ENCODE measurements at regions not wholly inside any gene's neighbourhood (a gene's known extent, or its start where the extent isn't known, plus 50 kb on each side); places are given as distances from the start of the nearest gene placed in this dataset.
A peak's percentile ranks its signal among the peaks of the same experiment; 100 is the strongest.

- Histone ChIP-seq H3K9me2 (replicated peaks; ENCODE audit: insufficient read depth) (no peaks in the 10 kb centered on the region), H3K36me3 (replicated peaks; ENCODE audit: insufficient read depth, low read depth) (no peaks in the 10 kb centered on the region), H4K20me1 (ENCODE audit: insufficient read depth, poor library complexity, severe bottlenecking) (no peaks in the 10 kb centered on the region), H3K27ac (peak overlapping the region; percentile 81), H3K27me3 (no peaks in the 10 kb centered on the region), H3K4me2 (peak overlapping the region; percentile 28), H3K4me3 (no peak overlapping the region), H2AFZ (no peak overlapping the region), H3K4me1 (ENCODE audit: insufficient read depth) (peaks cover 39% of the 10 kb centered on the region), H3K79me2 (no peaks in the 10 kb centered on the region), H3K9me3 (ENCODE audit: low read depth) (no peaks in the 10 kb centered on the region)
- TF ChIP-seq CTCF (IDR thresholded peaks at IDR 0.05; ENCODE audit: poor library complexity) (no peak), EZH2phosphoT487 (IDR thresholded peaks at IDR 0.05; ENCODE audit: low read depth, severe bottlenecking, unreplicated experiment) (no peak), EZH2 (IDR thresholded peaks at IDR 0.05; ENCODE audit: borderline replicate concordance) (no peak)
- DNase-seq (ENCODE audit: low spot score) = peak; percentile 71
- WGBS (ENCODE audit: low lambda C conversion rate, missing lambda C conversion rate) = 40% methylated on average over 12 of the region's 12 CpGs
Measured at GRCh38 chr5:56358703-56359681, 125.9 kb upstream of the ANKRD55 start.

- H3K4me3 ChIP-seq = no peak overlapping the region
- H3K4me1 ChIP-seq (ENCODE audit: insufficient read depth) = peaks cover 39% of the 10 kb centered on the region
- H3K27ac ChIP-seq = peak overlapping the region; percentile 81
- no peaks in the 10 kb centered on the region for H3K27me3 ChIP-seq
- no peaks in the 10 kb centered on the region for H3K9me2 ChIP-seq (replicated peaks; ENCODE audit: insufficient read depth)
- no peak for DNase-seq (ENCODE audit: low spot score)
- TF ChIP-seq CTCF (IDR thresholded peaks at IDR 0.05; ENCODE audit: poor library complexity) = no peak
- TF ChIP-seq EZH2 (IDR thresholded peaks at IDR 0.05; ENCODE audit: borderline replicate concordance) = no peak
- no peak for TF ChIP-seq EZH2phosphoT487 (IDR thresholded peaks at IDR 0.05; ENCODE audit: low read depth, severe bottlenecking, unreplicated experiment)
- no peaks in the 10 kb centered on the region for H3K79me2 ChIP-seq
- no peaks in the 10 kb centered on the region for H3K9me3 ChIP-seq (ENCODE audit: low read depth)
- H2AFZ ChIP-seq = no peak overlapping the region
- H3K36me3 ChIP-seq (replicated peaks; ENCODE audit: insufficient read depth, low read depth) = no peaks in the 10 kb centered on the region
- no peaks in the 10 kb centered on the region for H4K20me1 ChIP-seq (ENCODE audit: insufficient read depth, poor library complexity, severe bottlenecking)
- 92% methylated on average over 1 of the region's 1 CpG for whole genome bisulfite sequencing (ENCODE audit: low lambda C conversion rate, missing lambda C conversion rate)
- peak overlapping the region; percentile 28 for H3K4me2 ChIP-seq
Measured at GRCh38 chr5:56358046-56358445, 124.9 kb upstream of the ANKRD55 start.

GRCh38 chr5:56357426-56357825 lies 124.3 kb upstream of the ANKRD55 start:
- Histone ChIP-seq H2AFZ (no peak overlapping the region), H4K20me1 (ENCODE audit: insufficient read depth, poor library complexity, severe bottlenecking) (no peaks in the 10 kb centered on the region), H3K9me2 (replicated peaks; ENCODE audit: insufficient read depth) (no peaks in the 10 kb centered on the region), H3K27ac (peak overlapping the region; percentile 81), H3K4me3 (no peak overlapping the region), H3K79me2 (no peaks in the 10 kb centered on the region), H3K4me1 (ENCODE audit: insufficient read depth) (peaks cover 39% of the 10 kb centered on the region), H3K9me3 (ENCODE audit: low read depth) (no peaks in the 10 kb centered on the region), H3K36me3 (replicated peaks; ENCODE audit: insufficient read depth, low read depth) (no peaks in the 10 kb centered on the region), H3K4me2 (peak overlapping the region; percentile 11), H3K27me3 (no peaks in the 10 kb centered on the region)
- DNase-seq (ENCODE audit: low spot score) = no peak
- TF ChIP-seq EZH2phosphoT487 (IDR thresholded peaks at IDR 0.05; ENCODE audit: low read depth, severe bottlenecking, unreplicated experiment) (no peak), EZH2 (IDR thresholded peaks at IDR 0.05; ENCODE audit: borderline replicate concordance) (no peak), CTCF (IDR thresholded peaks at IDR 0.05; ENCODE audit: poor library complexity) (no peak)
